GM12878 (cell line): ENCODE measurements at regions not wholly inside any gene's neighbourhood (a gene's known extent, or its start where the extent isn't known, plus 50 kb on each side); places are given as distances from the start of the nearest gene placed in this dataset.

Source experiments
- ATAC-seq: fragments of 200-7000 bp; cut with Tn5 transposase; 3 replicates; pipeline ENCODE4 v1.9.1; 2020; ENCODE audit warnings: mild to moderate bottlenecking, moderate library complexity
- BruUV-seq: library from RNA; stranded (reverse); fragments of 400-500 nt; replicated peaks from 2 replicates; lab custom pipeline; 2021; lab: Mats Ljungman, UMichigan
- CTCF ChIA-PET: fragments of 300-600 bp; sonication (Branson Sonifier 250); formaldehyde crosslinking; extraction: SDS; loops from one replicate; lab custom pipeline; 2021; ENCODE audit warnings: inconsistent platforms; lab: Yijun Ruan, JAX
- POLR2A ChIA-PET: fragments of 350-600 bp; formaldehyde crosslinking; extraction: SDS; loops from one replicate; lab custom pipeline; 2021; ENCODE audit warnings: inconsistent platforms; lab: Charles Lee
- RAD21 ChIA-PET: fragments of 300-600 bp; sonication (Branson Sonifier 250); formaldehyde crosslinking; loops from one replicate; lab custom pipeline; 2023; ENCODE audit warnings: antibody characterized with exemption; ENCODE audit not compliant: unreplicated experiment; lab: Charles Lee
- SMC1A ChIA-PET: fragments of 300-600 bp; sonication (Branson Sonifier 250); formaldehyde crosslinking; loops from one replicate; lab custom pipeline; 2023; ENCODE audit not compliant: unreplicated experiment, uncharacterized antibody; lab: Charles Lee
- DNase-seq: peaks from one replicate; pipeline ENCODE4 v3.0.0-alpha.2; 2011; ENCODE audit warnings: low read depth, low spot score
- FAIRE-seq: peaks from 3 replicates; lab custom pipeline; 2011; peaks lifted over from hg19 to GRCh38; lab: Jason Lieb, UNC
- H2AFZ ChIP-seq: 2 replicates; pipeline ENCODE4 v1.6.0; 2011; ENCODE audit warnings: low read depth, low read length, control low read depth; ENCODE audit not compliant: control insufficient read depth
- H3K27ac ChIP-seq: 2 replicates; pipeline ENCODE4 v1.5.1; 2011; ENCODE audit warnings: control low read depth; ENCODE audit not compliant: control insufficient read depth, insufficient read depth
- H3K27me3 ChIP-seq, 2 experiments: replicated peaks in 1 of 2; 2 replicates each; pipeline versions ENCODE4 v1.6.0 to v1.6.1; 2011; ENCODE audit warnings: low read length in 1 of 2; ENCODE audit not compliant: control insufficient read depth in 2 of 2, insufficient read depth in 2 of 2
- H3K36me3 ChIP-seq, 2 experiments: 2 replicates each; pipeline ENCODE4 v1.5.1; 2011; ENCODE audit warnings: low read length in 1 of 2; ENCODE audit not compliant: control insufficient read depth in 2 of 2, insufficient read depth in 2 of 2
- H3K4me1 ChIP-seq: 2 replicates; pipeline ENCODE4 v1.6.1; 2011; ENCODE audit warnings: mild to moderate bottlenecking, low read length, moderate library complexity, mixed read lengths; ENCODE audit not compliant: control insufficient read depth, insufficient read depth
- H3K4me2 ChIP-seq: 2 replicates; pipeline ENCODE4 v1.6.0; 2011; ENCODE audit warnings: control low read depth; ENCODE audit not compliant: control insufficient read depth, insufficient read depth
- H3K4me3 ChIP-seq: fragments of 200-600 bp; sonication (generic); 2 replicates; pipeline ENCODE4 v1.5.1; 2016
- H3K79me2 ChIP-seq: 2 replicates; pipeline ENCODE4 v1.6.0; 2011; ENCODE audit warnings: low read length; ENCODE audit not compliant: control insufficient read depth, insufficient read depth
- H3K9ac ChIP-seq: 2 replicates; pipeline ENCODE4 v1.8.0; 2011; ENCODE audit warnings: low read length, control low read depth, mixed read lengths; ENCODE audit not compliant: control insufficient read depth, insufficient read depth
- H3K9me3 ChIP-seq: replicated peaks from 3 replicates; pipeline ENCODE4 v1.5.1; 2011; ENCODE audit warnings: mild to moderate bottlenecking, low read length; ENCODE audit not compliant: control insufficient read depth, insufficient read depth
- H4K20me1 ChIP-seq: 2 replicates; pipeline ENCODE4 v1.6.0; 2011; ENCODE audit not compliant: control insufficient read depth, insufficient read depth
- CREB1 ChIP-seq: IDR thresholded peaks from 2 replicates; pipeline ENCODE4 v1.6.1; 2012; ENCODE audit warnings: low read depth, mild to moderate bottlenecking, inconsistent platforms
- EP300 ChIP-seq, 2 experiments: fragments of 150-350 bp in 1 of 2; IDR thresholded peaks; 2 replicates each; pipeline ENCODE4 v1.6.1; 2011 to 2012; ENCODE audit warnings: low read depth in 2 of 2, low read length in 2 of 2, borderline replicate concordance in 1 of 2, improper control_type of control experiment in 1 of 2, inconsistent platforms in 1 of 2; ENCODE audit not compliant: control insufficient read depth in 1 of 2
- ETV6 ChIP-seq, 2 experiments: fragments of 450-650 bp in 1 of 2; IDR thresholded peaks in 1 of 2; conservative IDR thresholded peaks in 1 of 2; 2 replicates each; pipeline ENCODE4 v1.6.1; 2014; ENCODE audit warnings: antibody characterized with exemption in 1 of 2, borderline replicate concordance in 1 of 2, low read depth in 1 of 2, mild to moderate bottlenecking in 1 of 2, moderate library complexity in 1 of 2
- GATAD2B ChIP-seq: fragments of 450-650 bp; conservative IDR thresholded peaks from 2 replicates; pipeline ENCODE4 v1.6.1; 2017; ENCODE audit warnings: low read depth, mild to moderate bottlenecking, moderate library complexity
- IRF4 ChIP-seq: IDR thresholded peaks from 2 replicates; pipeline ENCODE4 v1.6.1; 2011; ENCODE audit warnings: low read depth, low read length
- NBN ChIP-seq: fragments of 450-650 bp; IDR thresholded peaks from 2 replicates; pipeline ENCODE4 v1.6.1; 2016
- NFXL1 ChIP-seq: fragments of 450-650 bp; IDR thresholded peaks from 2 replicates; pipeline ENCODE4 v1.6.1; 2017; ENCODE audit warnings: antibody characterized with exemption, mild to moderate bottlenecking, borderline replicate concordance
- NKRF ChIP-seq: fragments of 450-650 bp; conservative IDR thresholded peaks from 2 replicates; pipeline ENCODE4 v1.6.1; 2017; ENCODE audit warnings: mild to moderate bottlenecking, moderate library complexity
- NR2C1 ChIP-seq: fragments of 450-650 bp; IDR thresholded peaks from 2 replicates; pipeline ENCODE4 v1.6.1; 2017; ENCODE audit warnings: antibody characterized with exemption, mild to moderate bottlenecking, moderate library complexity
- RAD21 ChIP-seq: IDR thresholded peaks from 2 replicates; pipeline ENCODE4 v1.6.1; 2011; ENCODE audit warnings: mild to moderate bottlenecking, low read depth, low read length, moderate library complexity; ENCODE audit not compliant: insufficient read depth
- SMAD1 ChIP-seq: fragments of 450-650 bp; IDR thresholded peaks from 2 replicates; pipeline ENCODE4 v1.6.1; 2018; ENCODE audit warnings: mild to moderate bottlenecking, low read depth; ENCODE audit not compliant: partially characterized antibody
- SMAD5 ChIP-seq: IDR thresholded peaks from 2 replicates; pipeline ENCODE4 v1.6.1; 2016; ENCODE audit warnings: antibody characterized with exemption, low read depth
- in situ Hi-C: fragments of 300-500 bp; cut with MboI; formaldehyde crosslinking; loops from 9 replicates; pipeline ENCODE4 v1.14.3; 2018; ENCODE audit warnings: mixed read lengths
- intact Hi-C: fragments of 100-400 bp; cut with micrococcal nuclease; formaldehyde crosslinking; loops from one replicate; pipeline ENCODE4 v1.14.2; 2022; ENCODE audit not compliant: unreplicated experiment

DNA sequence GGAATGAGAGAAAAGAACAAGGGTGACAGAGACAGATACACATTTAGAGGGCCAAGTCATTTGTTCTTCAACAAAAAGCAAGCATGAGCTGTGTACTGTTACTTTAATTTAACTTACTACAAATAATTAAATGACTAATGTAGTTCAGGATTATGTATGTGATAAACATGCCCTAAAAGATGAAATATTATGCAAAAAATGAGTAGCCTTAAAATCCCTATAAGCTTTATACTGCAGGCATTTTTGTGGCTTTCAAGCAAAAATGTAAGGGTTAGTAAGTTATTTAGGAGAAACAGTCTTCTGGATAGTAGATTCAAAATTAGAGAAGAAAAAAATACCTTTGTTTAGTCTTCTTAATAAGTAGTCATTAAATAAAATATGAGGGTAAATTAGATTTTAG, 431.2 kb downstream of the CSNK1G3 start:
- CTCF ChIA-PET, result no interaction called here
- intact Hi-C loops (no loop called here), in situ Hi-C loops (no loop called here)
- POLR2A ChIA-PET, result no interaction called here
- Histone ChIP-seq H3K36me3 (no peaks in the 10 kb centered on the region), H3K4me3 (no peak overlapping the region), H3K4me2 (no peak overlapping the region), H3K4me1 (no peaks in the 10 kb centered on the region), H2AFZ (no peak overlapping the region), H3K79me2 (no peaks in the 10 kb centered on the region), H3K9ac (no peak overlapping the region), H3K9me3 (no peaks in the 10 kb centered on the region; the same call in 2 of the 3 replicates), H3K27me3 (no peaks in the 10 kb centered on the region), H3K27ac (no peak overlapping the region), H4K20me1 (no peaks in the 10 kb centered on the region)
- SMC1A ChIA-PET, result interaction anchor here (1.0 to 1.2 kb wide), 2 partner anchors 18 to 30 kb away, joined by 3 read pairs; no protein-coding TSS in a partner anchor
- TF ChIP-seq NFXL1 (no peak), SMAD1 (no peak), NR2C1 (no peak), NBN (no peak)
- DNase-seq (no peak), ATAC-seq (no peak), FAIRE-seq (no peak)
- RAD21 ChIA-PET, result no interaction called here
- BruUV-seq, result no TSS peak

DNA sequence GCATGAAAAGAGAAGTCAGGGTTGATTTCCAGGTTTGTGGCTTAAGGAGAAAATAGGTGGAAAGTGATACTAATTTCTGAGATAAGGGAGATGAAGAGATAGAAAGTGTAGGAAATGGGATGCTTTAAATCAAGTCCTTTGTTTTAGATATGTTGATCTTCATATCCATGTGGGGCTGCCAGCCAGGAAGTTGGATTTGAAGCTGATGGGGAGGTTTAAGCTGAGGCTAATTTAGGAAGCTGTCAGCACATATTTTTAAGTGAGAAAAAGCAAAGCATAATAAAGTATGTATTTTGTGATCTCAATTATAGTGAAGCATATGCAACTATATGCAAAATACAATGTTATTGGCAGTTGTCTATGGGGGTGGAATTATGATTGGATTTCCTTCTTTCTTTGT, 428.4 kb downstream of the CSNK1G3 start:
- no peak for DNase-seq
- CTCF ChIA-PET, result no interaction called here
- Histone ChIP-seq H3K9me3 (peaks cover 10% of the 10 kb centered on the region; the same call in 2 of the 3 replicates), H2AFZ (no peak overlapping the region), H3K27me3 (no peaks in the 10 kb centered on the region), H3K27ac (no peak overlapping the region), H3K36me3 (no peaks in the 10 kb centered on the region), H3K4me2 (no peak overlapping the region), H3K4me1 (no peaks in the 10 kb centered on the region), H3K79me2 (no peaks in the 10 kb centered on the region), H3K9ac (no peak overlapping the region), H3K4me3 (no peak overlapping the region), H4K20me1 (no peaks in the 10 kb centered on the region)
- TF ChIP-seq IRF4 (no peak), GATAD2B (no peak), ETV6 (conservative IDR thresholded peaks at IDR 0.05 in 1 of 2, IDR thresholded peaks at IDR 0.05 in 1 of 2; ENCODE audit: borderline replicate concordance in 1 of 2, low read depth in 1 of 2) (no peak), RAD21 (no peak), NKRF (no peak), SMAD5 (no peak), EP300 (IDR thresholded peaks at IDR 0.05; ENCODE audit: borderline replicate concordance in 1 of 2, control insufficient read depth in 1 of 2, low read depth in 2 of 2, low read length in 2 of 2) (no peak), CREB1 (no peak)
- POLR2A ChIA-PET, result no interaction called here
- RAD21 ChIA-PET, result no interaction called here
- no peak for ATAC-seq
- intact Hi-C loops (no loop called here), in situ Hi-C loops (no loop called here)
- no TSS peak for BruUV-seq
- no peak for FAIRE-seq
- SMC1A ChIA-PET, result no interaction called here
